IPS DF 6.9 (cell line): ENCODE measurements at regions not wholly inside any gene's neighbourhood (a gene's known extent, or its start where the extent isn't known, plus 50 kb on each side); places are given as distances from the start of the nearest gene placed in this dataset.

ENCODE experiments used
- DNase-seq: peaks from one replicate; pipeline ENCODE4 v3.0.0-alpha.2; 2013; ENCODE audit warnings: low read depth, low spot score
- H3K27ac ChIP-seq: one replicate; pipeline ENCODE4 v1.5.1; 2013; ENCODE audit warnings: low read length, control low read depth
- H3K27me3 ChIP-seq: 2 replicates; pipeline ENCODE4 v1.6.1; 2013; ENCODE audit warnings: mild to moderate bottlenecking, low read length; ENCODE audit not compliant: control insufficient read depth, insufficient read depth
- H3K36me3 ChIP-seq: 2 replicates; pipeline ENCODE4 v1.6.1; 2013; ENCODE audit warnings: low read length; ENCODE audit not compliant: control insufficient read depth, insufficient read depth
- H3K4me1 ChIP-seq: 2 replicates; pipeline ENCODE4 v1.6.1; 2013; ENCODE audit warnings: low read length; ENCODE audit not compliant: control insufficient read depth, insufficient read depth
- H3K4me3 ChIP-seq: 2 replicates; pipeline ENCODE4 v1.5.1; 2013; ENCODE audit warnings: mild to moderate bottlenecking, low read length
- H3K9me3 ChIP-seq: 2 replicates; pipeline ENCODE4 v1.6.1; 2013; ENCODE audit warnings: low read length, inconsistent platforms; ENCODE audit not compliant: control insufficient read depth, insufficient read depth
- WGBS: extraction: QIAGEN DNeasy Blood & Tissue Kit; methylation state at CpG from one replicate; pipeline ENCODE4 v1.1.7; 2013; ENCODE audit warnings: mixed read lengths, missing lambda C conversion rate; ENCODE audit not compliant: insufficient read length, insufficient coverage; 5-methylcytosine and 5-hydroxymethylcytosine counted together

- Histone ChIP-seq H3K27ac (no peak overlapping the region), H3K4me1 (peaks cover 6% of the 10 kb centered on the region; the same call in 1 of the 2 replicates)
- WGBS = no CpG with 5 or more reads among the region's 6 CpGs
Observed at GRCh38 chr5:74255692-74256392, 384.7 kb downstream of the ENC1 start.

GRCh38 chr5:74254257-74254656 is 386.3 kb downstream of the ENC1 start:
- H3K4me3 ChIP-seq = no peak overlapping the region
- H3K9me3 ChIP-seq = no peaks in the 10 kb centered on the region
- no peak overlapping the region for H3K27ac ChIP-seq
- no CpG with 5 or more reads among the region's 1 CpG for whole genome bisulfite sequencing
- no peak for DNase-seq
- H3K27me3 ChIP-seq = no peaks in the 10 kb centered on the region
- H3K36me3 ChIP-seq = no peaks in the 10 kb centered on the region
- peaks cover 3% of the 10 kb centered on the region; the same call in 1 of the 2 replicates for H3K4me1 ChIP-seq

More at GRCh38 chr5:74255692-74256392, 384.7 kb downstream of the ENC1 start:
- Histone ChIP-seq H3K4me3 (no peak overlapping the region), H3K9me3 (no peaks in the 10 kb centered on the region), H3K27me3 (no peaks in the 10 kb centered on the region), H3K36me3 (no peaks in the 10 kb centered on the region)
- DNase-seq = no peak

- H3K27ac ChIP-seq = no peak overlapping the region
- H3K36me3 ChIP-seq = no peaks in the 10 kb centered on the region
- DNase-seq = no peak
- 0 out of 2 replicates have a peak, but pooled peaks cover 2% of the 10 kb centered on the region for H3K4me1 ChIP-seq
- WGBS = no CpG with 5 or more reads among the region's 2 CpGs
- H3K27me3 ChIP-seq = no peaks in the 10 kb centered on the region
- no peak overlapping the region for H3K4me3 ChIP-seq
- no peaks in the 10 kb centered on the region for H3K9me3 ChIP-seq
Observed at GRCh38 chr5:74252044-74252443, 388.5 kb downstream of the ENC1 start.

GRCh38 chr5:74251141-74252035 is 389.1 kb downstream of the ENC1 start:
- Histone ChIP-seq H3K4me3 (no peak overlapping the region), H3K4me1 (no peaks in the 10 kb centered on the region), H3K9me3 (no peaks in the 10 kb centered on the region), H3K27ac (no peak overlapping the region), H3K27me3 (no peaks in the 10 kb centered on the region), H3K36me3 (no peaks in the 10 kb centered on the region)
- WGBS = no CpG with 5 or more reads among the region's 9 CpGs
- DNase-seq = no peak

GRCh38 chr5:74250304-74251102 is 390.0 kb downstream of the ENC1 start:
- no peak overlapping the region for H3K4me3 ChIP-seq
- no peak overlapping the region for H3K27ac ChIP-seq
- no peaks in the 10 kb centered on the region for H3K4me1 ChIP-seq
- no peak for DNase-seq
- no peaks in the 10 kb centered on the region for H3K9me3 ChIP-seq
- H3K27me3 ChIP-seq = no peaks in the 10 kb centered on the region
- H3K36me3 ChIP-seq = no peaks in the 10 kb centered on the region
- WGBS = 100% methylated on average over 1 of the region's 6 CpGs

GRCh38 chr5:74248576-74248975 is 392.0 kb downstream of the ENC1 start:
- Histone ChIP-seq H3K36me3 (no peaks in the 10 kb centered on the region), H3K4me1 (no peaks in the 10 kb centered on the region), H3K27ac (no peak overlapping the region), H3K9me3 (no peaks in the 10 kb centered on the region), H3K4me3 (no peak overlapping the region), H3K27me3 (no peaks in the 10 kb centered on the region)
- no peak for DNase-seq

- H3K4me3 ChIP-seq = no peak overlapping the region
- H3K36me3 ChIP-seq = no peaks in the 10 kb centered on the region
- H3K27me3 ChIP-seq = no peaks in the 10 kb centered on the region
- H3K27ac ChIP-seq = no peak overlapping the region
- no peaks in the 10 kb centered on the region for H3K9me3 ChIP-seq
- no peak for DNase-seq
- H3K4me1 ChIP-seq = 0 out of 2 replicates have a peak, but pooled peaks cover 2% of the 10 kb centered on the region
- 100% methylated on average over 1 of the region's 3 CpGs for WGBS
Observed at GRCh38 chr5:74244406-74244805, 396.1 kb downstream of the ENC1 start.

- H3K36me3 ChIP-seq = no peaks in the 10 kb centered on the region
Observed at GRCh38 chr5:74243634-74244033, 396.9 kb downstream of the ENC1 start.

GRCh38 chr5:74242516-74242915 is 398.0 kb downstream of the ENC1 start:
- no CpG with 5 or more reads among the region's 3 CpGs for WGBS
- Histone ChIP-seq H3K4me1 (0 out of 2 replicates have a peak, but pooled peaks cover 2% of the 10 kb centered on the region), H3K27me3 (no peaks in the 10 kb centered on the region; the same call in 1 of the 2 replicates), H3K27ac (no peak overlapping the region), H3K4me3 (no peak overlapping the region), H3K9me3 (no peaks in the 10 kb centered on the region), H3K36me3 (no peaks in the 10 kb centered on the region)
- no peak for DNase-seq

More at GRCh38 chr5:74243634-74244033, 396.9 kb downstream of the ENC1 start:
- Histone ChIP-seq H3K4me3 (no peak overlapping the region), H3K9me3 (no peaks in the 10 kb centered on the region), H3K27ac (no peak overlapping the region), H3K4me1 (0 out of 2 replicates have a peak, but pooled peaks cover 2% of the 10 kb centered on the region), H3K27me3 (no peaks in the 10 kb centered on the region; the same call in 1 of the 2 replicates)
- DNase-seq = no peak
- no CpG with 5 or more reads among the region's 2 CpGs for WGBS

GRCh38 chr5:74241751-74242140 is 398.8 kb downstream of the ENC1 start:
- no peak overlapping the region for H3K4me3 ChIP-seq
- no peaks in the 10 kb centered on the region for H3K9me3 ChIP-seq
- 0 out of 2 replicates have a peak, but pooled peaks cover 2% of the 10 kb centered on the region for H3K4me1 ChIP-seq
- WGBS = no CpG with 5 or more reads among the region's 2 CpGs
- H3K27ac ChIP-seq = no peak overlapping the region
- no peaks in the 10 kb centered on the region; the same call in 1 of the 2 replicates for H3K27me3 ChIP-seq
- DNase-seq = no peak
- H3K36me3 ChIP-seq = no peaks in the 10 kb centered on the region
